ENCODE measurements at regions not wholly inside any gene's neighbourhood (a gene's known extent, or its start where the extent isn't known, plus 50 kb on each side); places are given as distances from the start of the nearest gene placed in this dataset.

DNA sequence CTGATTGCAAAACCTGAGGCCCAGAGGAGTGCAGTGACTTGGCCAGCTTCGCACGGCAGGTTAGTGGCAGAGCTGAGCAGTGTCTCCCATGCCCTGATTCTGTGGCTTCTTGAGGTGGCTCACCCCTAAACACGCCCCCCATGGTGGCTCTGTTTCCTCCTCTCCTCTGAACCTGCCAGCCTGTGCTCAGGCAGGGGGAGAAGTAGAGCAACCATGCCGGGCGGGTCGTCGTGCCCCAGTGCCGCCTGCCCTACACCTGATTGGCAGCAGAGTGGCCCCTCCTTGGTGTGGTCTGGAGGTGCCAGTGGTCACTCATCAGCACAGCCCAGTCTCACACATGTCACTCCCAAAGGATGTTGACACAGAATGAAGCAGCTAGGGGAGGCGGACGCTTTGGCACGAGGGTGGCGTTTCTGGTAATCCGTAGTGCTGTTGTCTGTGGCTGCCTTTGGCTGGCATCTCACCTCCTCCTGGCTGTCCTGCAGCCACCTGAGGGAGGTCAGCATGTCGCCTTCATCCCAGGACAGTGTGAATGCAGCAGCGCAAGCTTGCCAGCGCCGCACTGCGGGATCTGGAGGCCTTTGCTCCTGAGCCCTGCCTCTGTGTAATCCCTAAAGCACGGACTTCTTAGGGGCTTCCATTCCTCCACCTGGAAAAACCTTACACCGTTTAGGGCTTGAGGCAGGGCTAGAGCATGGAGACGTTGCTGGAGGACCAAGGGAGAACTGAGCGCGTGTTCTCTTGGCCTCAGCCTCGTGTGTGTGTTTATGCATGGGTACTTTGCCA lies 294.7 kb downstream of the SEC14L1 start:
- peak; percentile 56 for DNase-seq

DNA sequence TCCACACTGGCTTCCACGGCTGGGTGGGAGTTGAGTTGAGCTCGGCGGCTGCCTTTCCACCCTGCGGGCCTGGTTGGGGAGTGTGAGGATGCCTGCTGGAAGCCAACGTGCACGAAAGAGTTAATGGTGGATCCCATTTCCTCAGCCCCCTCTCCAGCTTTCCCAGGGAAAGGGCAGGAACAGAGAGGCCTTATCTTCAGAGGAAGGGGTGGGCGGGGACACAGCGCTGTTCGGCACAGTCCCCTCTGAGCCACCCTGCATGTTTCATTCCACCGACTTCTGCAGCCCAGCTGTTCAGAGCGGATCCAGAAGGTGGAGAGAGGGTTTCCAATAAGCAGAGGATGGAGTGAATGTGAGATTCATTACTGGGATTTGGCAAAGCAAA lies 295.3 kb downstream of the SEC14L1 start:
- DNase-seq = no peak

DNA sequence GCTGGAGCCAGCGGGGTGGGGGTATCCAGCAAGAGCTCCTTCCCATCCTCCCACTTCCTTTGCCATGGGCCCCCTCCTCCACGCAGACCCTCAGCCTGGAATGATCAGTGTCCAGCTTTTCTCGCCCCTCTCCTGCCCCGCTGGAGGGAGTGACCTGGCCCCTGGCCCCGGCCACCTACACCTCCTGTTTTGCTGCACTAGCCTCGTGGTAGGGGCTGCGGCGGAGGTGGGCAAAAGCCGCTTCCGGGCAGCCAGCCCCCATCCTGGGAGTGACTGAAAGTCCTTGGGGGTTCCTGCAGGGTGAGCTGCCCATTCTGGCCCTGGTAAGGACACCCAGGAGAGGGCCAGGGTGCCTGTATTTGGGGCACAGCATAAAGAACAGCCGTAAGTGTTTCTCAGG lies 295.7 kb downstream of the SEC14L1 start:
- no peak for DNase-seq

DNA sequence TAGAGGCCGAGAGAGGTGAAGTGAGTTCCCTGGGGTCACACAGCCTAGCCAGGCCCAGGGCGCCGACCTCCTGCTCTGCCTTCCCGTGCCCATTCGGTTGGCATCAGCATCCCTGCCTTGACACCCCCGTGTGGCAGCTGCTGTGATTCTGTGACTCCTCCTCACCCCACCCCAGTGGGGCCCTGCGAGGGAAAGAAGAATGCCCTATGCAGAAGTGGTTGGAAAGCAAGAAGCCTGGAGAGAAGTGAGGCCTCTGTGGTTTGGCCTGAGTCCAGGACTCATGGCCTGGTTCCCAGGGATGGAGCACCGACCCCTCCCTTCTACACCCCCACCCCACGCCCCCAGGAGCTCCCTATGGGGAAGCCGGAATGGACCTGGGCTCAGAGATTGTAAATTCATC lies 296.2 kb downstream of the SEC14L1 start:
- DNase-seq = no peak

DNA sequence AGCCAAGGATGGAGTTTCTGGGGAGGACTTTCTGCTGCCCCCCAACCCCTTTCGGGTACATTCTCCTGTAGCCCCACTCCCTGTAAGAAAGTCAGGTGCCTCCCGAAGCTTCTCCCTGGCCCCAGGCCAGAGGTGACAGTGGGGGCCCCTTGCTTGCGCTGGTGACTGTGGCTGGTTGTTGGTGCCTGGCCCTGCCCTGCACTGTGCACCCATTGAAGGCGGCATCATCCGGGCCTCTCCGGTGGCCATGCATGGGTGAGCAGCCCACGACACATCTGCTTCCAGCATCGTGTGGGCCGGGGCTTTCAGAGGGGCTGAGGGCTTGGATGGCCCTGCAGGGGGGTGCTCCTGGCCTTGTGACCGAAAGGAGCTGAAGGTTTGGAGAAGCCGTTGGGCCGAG lies 297.0 kb downstream of the SEC14L1 start:
- no peak for DNase-seq

DNA sequence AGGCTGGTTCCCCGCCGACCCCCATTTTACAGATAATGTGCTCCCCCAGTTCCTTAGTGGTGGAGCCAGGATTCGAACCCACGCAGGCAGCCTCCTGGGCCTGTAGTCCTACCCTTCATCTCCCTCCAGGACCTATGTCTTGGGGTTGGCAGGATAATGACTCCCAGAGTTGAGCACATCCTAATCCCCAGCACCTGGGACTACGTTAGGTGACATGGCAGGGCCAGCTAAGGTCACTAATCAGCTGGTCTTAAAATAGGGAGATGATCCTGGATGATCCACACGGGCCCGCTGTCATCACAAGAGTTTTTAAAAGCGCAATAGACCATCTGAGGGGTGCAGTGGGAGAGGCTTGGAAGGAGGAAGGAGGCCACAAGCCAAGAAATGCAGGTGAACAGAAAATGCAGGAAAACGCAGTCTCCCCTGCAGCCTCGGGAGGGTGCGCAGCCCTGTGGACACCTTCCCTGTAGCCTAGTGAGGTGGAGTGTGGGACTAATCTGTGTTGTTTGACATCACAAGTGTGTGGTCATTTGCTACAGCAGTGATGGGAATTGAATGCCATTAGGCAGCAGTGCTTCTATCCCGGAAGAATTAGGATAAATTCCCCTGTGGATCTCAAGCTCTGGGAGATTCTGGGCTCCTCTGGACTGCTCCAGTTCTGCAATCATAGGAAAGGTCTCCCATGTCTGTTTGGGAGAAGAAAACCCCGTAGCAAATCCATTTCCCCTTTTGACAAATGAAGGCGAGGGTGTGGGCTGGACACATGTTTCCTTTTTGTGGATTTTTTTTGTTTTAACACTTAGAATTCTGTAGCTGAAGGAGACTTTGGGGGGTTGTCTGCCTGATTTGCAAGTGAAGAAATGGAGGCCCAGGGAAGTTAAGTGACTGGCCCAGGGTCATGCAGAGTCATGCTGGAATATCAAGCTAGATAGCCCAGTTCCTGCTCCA lies 297.7 kb downstream of the SEC14L1 start:
- DNase-seq = no peak

DNA sequence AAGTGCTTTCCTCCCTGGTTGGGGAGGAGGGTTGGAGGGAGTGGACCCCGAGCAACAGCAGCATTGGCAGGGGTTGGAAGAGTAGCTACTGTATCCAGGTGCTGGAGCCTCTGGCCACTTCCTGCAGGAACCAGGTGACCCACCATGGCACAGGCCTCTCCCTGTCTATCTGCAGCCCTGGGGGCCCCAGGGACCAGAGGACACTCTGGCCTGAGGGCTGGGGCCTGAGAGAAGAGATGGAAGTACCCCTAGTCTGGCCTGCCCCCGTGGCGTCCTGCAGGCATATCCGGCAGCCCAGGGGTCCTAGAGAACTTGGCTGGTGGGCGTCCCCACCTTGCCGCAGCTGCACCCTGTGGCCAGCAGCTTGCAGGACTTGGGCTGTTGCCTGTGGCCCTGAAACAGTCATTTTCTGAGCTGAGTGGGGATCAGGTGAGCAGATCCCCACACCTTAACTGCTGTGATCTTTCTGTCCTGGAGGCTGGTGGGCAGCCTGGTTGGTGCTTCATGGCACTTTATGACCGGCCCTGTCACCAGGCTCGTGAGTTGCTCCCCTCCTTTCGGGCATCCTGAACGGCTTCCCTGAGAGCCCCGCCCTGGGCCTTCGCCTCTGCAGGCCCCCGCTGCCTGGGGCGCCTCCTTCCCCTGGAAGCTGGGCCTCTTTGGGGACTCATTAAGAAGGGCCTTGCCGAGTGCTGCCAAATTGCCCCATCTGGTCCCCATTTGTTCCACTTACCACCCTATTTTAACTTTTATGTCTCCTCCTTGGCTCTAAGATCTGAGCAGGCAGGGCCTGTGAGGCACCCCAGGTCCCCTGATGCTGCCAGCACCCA lies 298.6 kb downstream of the SEC14L1 start:
- no peak for DNase-seq

DNA sequence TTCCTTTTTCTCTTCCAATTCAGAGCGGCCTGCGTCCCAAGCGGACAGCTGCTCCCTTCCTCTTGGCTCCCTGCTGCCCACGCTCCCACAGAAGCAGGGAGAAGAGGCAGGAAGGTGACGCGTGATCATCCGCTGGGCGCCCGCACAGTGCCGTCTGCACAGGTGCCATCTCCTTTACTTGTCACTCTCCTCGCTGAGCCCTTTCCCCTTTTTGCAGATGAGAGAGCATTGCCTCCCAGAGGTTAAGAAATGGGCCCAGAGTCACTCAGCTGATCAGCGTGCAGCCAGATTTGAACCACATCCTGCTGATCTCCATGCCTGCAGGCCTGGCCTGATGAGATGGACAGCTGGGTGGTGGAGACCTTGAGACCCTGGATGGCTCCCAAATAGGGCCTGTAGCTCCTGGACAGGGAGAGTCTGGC lies 299.8 kb downstream of the SEC14L1 start:
- no peak for DNase-seq

DNA sequence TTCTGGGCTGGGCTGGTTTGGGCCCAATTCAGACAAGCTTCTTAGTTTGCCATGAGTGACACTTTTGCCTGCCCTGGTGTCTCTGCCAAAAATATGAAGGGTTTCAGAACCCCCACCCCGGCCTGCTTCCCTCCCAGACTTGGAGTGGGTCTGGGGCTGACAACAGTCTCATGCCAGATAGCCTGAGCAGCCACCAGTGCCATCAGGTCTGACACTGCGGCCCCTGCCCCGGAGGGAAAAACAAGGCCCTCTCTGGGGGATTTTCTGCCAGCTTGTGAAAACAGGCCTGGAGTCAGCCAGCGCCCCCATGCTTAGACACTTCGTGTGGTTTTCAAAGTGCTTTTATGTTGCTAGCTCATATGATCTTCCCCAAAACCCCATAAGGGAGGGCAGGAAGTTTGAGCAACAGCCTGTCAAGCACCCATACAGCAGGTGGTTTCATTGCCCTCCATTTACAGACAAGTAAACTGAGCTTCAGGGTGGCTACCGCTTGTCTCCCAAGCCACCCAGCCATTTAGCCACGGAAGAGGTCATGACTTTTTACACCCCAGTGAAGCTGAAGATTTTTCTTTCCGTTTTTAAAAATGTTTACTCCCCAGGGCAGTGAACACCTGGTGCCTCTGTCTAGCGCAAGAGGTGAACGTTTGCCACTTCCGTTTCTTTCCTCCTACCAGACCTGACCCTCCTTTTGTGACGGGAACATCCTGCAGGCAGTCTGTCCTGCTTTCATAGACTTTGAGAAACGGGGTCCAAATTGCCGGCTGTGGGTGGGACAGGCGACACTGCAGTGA lies 300.6 kb downstream of the SEC14L1 start:
- DNase-seq = peak; percentile 77

DNA sequence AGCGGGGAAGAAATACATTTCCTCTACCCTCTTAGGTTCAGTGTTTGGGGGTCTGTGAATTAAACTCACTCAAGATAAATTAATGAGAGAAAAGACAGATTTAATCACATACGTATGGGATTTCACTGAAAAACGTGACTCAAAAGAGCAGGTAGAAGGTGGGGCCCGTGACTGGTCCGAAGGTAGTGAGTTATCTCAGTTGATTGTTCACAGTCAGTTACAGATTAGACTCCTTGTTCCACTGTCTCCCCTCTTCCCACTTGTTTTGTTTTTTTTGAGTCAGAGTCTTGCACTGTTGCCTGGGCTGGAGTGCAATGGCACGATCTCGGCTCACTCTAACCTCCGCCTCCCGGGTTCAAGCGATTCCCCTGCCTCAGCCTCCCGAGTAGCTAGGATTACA lies 301.2 kb downstream of the SEC14L1 start:
- DNase-seq = peak; percentile 70

DNA sequence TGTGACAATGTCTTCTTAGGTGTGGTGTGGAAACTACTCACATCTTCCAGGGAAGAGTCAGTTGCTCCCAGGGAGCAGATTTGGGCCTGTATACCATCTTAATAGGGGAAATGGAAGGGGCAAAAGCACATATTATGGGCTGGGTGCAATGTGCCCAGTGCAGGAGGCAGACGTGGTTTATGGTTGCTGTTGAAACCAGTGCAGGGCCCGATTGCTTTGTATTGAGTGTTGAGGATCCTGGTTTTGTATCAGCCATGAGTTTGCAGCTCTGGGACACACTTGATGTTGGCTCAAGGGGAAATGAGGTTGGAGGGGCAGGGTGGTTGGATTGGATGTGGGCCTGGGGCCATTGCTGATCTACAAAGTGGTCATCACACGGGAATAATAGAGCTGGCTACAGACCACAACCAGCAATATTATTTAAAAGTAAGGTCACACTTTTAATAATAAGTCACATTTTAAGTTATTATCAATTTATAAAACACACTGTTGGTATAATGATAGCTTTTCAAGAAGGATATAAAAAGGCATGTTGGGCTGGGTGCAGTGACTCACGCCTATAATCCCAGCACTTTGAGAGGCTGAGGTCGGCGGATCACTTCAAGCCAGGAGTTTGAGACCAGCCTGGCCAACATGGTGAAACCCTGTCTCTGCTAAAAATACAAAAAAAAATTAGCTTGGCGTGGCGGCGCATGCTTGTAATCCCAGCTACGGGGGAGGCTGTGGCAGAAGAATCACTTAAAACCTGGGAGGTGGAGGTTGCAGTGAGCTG lies 302.4 kb downstream of the SEC14L1 start:
- no peak for DNase-seq

DNA sequence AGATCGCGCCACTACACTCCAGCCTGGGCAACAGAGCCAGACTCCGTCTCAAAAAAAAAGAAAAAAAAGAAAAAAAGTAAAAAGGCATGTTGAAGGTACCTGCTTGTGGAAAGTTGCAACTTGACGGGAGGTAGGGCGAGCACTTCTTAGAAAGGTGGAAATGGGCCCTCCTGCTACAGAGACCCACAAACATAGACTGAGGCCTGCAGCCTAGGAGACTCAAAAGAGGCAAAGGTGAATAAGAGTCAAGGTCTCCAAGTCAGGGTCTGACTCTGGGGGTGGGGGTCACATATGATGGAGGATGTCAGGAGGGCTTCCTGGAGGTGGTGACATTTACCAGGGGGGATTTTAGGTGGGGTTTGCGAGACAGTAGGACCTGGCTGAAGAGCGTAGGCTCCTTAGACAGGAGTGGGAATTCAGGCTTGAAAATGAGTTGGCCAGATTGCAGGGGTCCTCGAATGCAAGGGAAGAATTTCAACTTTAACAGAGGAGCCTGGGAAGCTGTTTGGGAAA lies 303.0 kb downstream of the SEC14L1 start:
- no peak for DNase-seq

DNA sequence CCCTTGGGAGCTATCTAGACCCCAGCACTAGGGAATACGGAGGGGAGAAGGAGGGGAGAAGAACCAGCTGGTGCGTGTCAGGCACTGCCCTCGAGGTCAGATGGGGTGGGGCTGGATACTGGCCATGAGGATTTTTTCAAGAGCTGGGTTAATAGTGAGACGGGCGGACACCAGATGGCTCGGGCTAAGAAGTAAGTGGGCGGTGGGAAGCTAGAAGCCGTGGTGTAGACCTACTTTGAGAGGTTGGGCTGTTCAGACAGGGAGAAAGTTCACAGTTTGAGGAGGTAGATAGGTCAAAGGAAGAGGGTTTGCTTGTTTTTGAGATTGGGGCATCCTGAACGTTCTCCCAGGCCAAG lies 303.8 kb downstream of the SEC14L1 start:
- no peak for DNase-seq

DNA sequence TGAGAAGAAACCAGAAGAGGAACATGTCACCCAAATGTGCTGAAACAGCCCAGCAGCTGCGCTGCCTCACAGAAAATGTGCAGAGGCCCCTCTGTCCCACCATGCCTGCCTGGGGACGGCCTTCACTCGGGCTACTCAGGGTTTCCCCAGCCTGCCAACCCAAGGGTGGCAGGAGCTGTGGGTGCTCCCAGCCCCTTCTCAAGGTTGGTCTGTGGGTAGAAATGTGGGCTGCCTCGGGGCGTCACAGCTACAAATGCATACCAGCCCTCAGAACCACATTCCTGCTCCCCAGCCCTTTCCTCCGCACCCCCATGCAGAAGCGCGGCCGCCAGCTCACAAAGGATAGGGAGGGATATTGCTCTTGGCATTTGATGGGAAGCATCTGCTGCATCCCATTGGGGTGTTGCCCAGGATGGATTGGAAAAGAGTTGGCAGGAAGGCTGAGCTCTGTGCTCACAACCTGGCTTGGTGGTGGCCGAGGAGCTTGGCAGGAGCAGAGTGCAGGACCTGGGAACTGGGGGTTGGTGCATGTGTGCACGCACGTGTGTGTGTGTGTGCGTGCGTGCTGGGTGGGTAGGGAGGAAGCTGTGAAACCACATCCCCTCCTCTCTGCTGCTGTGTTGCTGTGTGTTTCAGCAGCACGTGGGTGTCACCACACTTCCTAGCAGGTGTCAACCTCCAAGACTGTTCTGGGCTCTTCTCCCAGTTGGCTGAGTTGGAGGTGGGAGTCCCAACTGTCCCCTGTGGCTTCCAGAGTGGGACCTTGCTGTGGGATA lies 304.4 kb downstream of the SEC14L1 start:
- peak; percentile 83 for DNase-seq

DNA sequence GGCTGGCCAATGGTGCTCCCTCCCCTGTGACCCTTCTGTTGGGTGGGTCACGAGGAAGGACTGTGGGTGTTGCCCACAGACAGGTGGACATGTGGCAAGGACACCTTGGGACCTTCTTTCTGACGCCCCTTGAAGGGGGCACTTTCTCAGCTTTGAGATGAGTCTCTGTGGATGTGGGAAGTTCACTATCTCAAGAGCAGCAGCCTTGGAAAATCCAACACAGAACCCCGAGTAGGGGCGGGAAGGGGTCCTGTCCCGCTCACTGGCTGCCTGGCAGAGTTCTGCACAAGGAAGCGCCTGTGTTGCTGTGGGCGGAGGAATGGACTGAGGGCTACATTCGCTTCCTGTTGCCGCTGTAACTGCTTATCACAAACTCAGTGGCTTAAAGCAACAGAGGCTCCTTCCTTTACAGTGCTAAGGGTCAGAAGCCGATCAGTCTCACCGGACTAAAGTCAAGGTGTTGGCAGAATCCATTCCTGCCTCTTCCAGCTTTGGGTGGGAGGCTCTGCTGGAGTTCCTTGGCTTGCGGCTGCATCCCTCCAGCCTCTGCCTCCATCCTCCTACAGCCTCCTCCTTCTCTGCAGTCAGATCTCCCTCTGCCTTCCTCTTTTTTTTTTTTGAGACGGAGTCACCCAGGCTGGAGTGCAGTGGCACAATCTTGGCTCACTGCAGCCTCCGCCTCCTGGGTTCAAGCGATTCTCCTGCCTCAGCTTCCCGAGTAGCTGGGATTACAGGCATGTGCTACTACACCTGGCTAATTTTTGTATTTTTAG lies 305.2 kb downstream of the SEC14L1 start:
- peak; percentile 54 for DNase-seq

DNA sequence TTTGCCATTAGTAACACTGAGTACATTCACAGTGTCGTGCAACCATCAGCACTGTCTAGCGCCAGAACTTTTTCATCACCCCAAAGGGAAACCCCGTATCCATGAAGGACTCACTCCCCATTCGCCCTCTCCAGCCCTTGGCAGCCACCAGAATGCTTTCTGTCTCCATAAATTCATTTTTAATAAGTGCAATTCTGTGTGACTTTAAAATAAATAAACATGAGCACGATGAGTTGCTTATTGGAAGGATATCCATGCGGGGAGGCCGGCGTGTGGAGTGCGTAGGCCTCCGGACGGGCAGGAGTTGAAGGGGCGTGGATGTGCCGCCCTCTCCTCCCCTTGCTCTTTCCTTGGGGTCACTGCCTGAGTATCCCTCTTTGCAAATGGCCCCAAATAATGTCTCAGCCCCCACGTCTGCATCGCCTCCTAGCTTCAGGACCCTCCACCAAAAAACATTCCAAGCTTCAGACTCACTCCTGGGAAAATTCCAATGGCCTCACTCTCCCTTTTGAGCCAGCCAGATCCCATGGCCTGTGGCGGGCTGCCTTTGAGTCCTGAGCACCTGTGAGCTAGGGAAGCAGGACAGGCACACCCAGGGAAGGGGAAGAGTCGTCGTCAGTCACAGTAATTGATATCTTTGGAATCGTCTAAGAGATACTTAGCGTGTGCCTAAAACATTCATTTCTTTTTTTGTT lies 306.3 kb downstream of the SEC14L1 start:
- DNase-seq = no peak

DNA sequence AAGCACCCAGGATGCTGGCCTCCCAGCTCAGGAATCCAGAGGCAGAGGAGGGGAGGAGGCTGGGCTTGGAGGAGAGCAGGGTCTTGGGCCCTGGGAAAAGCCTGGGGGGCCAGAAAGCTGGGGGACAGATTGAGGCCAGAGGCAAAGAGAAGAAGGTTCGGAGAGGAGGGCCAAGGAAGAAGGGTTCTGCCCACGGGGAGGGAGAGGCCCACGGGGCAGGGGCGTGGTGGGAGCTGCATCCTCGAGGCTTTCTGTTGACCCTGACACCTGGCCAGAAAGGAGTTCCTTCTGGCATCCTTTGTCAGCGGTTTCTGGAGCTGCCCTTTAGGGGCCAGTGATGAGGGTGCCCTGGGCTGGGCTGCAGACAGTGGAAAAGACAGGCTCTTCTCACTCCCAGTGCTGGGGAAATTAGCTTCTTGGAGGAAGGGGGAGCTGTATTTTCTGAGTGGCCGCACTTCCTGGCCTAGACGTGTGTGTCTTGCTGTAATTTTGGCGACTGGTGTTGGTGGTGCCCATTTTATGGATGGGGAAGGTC lies 308.7 kb downstream of the SEC14L1 start:
- no peak for DNase-seq

DNA sequence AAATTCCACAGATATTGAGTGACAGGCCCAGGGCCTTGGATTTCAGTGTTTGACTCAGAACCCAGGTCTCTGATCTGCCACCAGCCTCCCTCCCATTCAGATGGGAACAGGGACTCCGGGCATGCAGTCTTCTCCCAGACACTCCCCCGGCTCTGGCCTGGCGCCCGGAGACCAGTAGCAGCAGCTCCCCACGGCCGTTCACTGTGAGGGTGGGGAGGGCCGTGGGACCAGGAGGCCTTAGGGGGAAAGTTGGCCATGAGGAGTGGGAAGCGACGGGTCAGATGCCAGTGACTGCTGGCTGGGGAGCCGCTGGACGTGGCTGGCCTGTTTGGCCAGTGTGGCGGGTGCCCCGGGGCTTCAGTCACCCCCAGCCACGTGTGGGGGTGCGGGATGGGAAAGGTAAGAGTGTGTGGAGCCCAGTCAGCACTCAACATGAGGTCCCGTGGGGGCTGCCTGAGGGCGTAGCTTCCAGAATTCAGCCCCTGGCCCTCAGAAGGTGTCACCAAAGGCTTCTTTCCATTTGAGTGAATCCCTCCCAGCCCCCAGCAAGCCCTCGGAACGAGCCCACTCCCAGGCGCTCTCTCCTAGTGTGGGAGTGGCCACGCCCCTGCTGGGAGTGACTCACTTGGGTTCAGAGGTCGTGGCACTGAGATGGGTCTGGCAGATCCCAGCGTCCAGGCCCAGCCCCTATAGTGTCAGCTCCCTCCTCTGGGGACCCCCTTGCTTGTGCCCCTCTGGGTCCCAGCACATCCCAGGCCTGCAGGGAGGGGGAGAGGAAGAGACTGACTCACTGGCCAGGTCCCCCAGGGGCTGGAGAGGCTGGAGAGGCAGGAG lies 309.4 kb downstream of the SEC14L1 start:
- DNase-seq = peak; percentile 82
